Kidney epithelial cell (primary cell): ENCODE measurements at regions not wholly inside any gene's neighbourhood (a gene's known extent, or its start where the extent isn't known, plus 50 kb on each side); places are given as distances from the start of the nearest gene placed in this dataset.

Source experiments
- DNase-seq: peaks from one replicate; pipeline ENCODE4 v3.0.0-alpha.2; 2010; ENCODE audit warnings: low read depth
- H3K27me3 ChIP-seq: 2 replicates; pipeline ENCODE4 v1.6.0; 2011; ENCODE audit warnings: low read length; ENCODE audit not compliant: control insufficient read depth, insufficient read depth
- H3K36me3 ChIP-seq: 2 replicates; pipeline ENCODE4 v1.5.1; 2011; ENCODE audit warnings: low read length; ENCODE audit not compliant: control insufficient read depth, insufficient read depth
- H3K4me3 ChIP-seq: 2 replicates; pipeline ENCODE4 v1.5.1; 2011; ENCODE audit warnings: low read depth, mild to moderate bottlenecking, control low read depth, low read length
- CTCF ChIP-seq: IDR thresholded peaks from 2 replicates; pipeline ENCODE4 v1.5.1; 2011; ENCODE audit warnings: mild to moderate bottlenecking, moderate library complexity, low read length, control low read depth, inconsistent platforms; ENCODE audit not compliant: insufficient read depth, poor library complexity, severe bottlenecking

GRCh38 chr9:129339539-129340157 is 161.6 kb upstream of the IER5L start:
- no peak overlapping the region for H3K4me3 ChIP-seq
- DNase-seq = no peak
- TF ChIP-seq CTCF = no peak
- no peaks in the 10 kb centered on the region for H3K36me3 ChIP-seq
- H3K27me3 ChIP-seq = no peaks in the 10 kb centered on the region

DNA sequence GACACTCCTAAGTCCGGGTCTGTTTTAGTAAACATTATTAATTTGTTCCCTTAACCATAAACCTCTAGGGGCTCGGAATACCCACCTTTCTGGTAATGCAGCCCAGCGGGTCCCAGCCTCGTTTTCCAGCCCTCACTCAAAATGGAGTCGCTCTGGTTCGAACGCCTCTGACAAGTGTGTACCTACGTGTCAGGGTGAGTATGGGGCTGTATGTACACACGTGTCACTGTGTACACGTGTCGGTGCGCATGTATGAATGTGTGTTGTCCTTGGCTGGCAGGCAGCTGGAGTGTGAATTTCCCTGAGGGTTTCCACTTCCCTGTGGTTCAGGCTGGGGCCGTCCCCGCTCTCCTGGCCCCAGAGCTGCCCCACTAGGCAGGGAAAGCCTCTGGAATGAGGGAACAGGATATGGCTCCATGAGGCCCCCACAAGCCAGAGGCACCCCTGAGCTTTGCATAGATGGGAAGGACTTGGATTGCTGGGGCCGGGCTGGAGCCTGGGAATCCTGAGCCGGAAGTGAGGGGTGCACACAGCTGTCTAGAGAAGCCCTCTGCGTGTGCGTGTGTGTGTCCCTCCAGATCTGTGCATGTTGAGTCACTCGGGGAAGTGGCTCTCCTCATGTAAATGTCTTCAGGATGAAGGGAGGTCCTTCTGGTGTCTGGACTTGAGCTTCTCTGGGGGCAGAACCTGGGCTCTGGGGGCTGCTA is 160.8 kb upstream of the IER5L start:
- Histone ChIP-seq H3K36me3 (no peaks in the 10 kb centered on the region), H3K27me3 (no peaks in the 10 kb centered on the region), H3K4me3 (no peak overlapping the region)
- TF ChIP-seq CTCF = no peak
- no peak for DNase-seq

GRCh38 chr9:129337336-129338140 is 159.5 kb upstream of the IER5L start:
- H3K4me3 ChIP-seq = no peak overlapping the region
- TF ChIP-seq CTCF = no peak
- no peaks in the 10 kb centered on the region for H3K27me3 ChIP-seq

GRCh38 chr9:129336601-129337331 is 158.7 kb upstream of the IER5L start:
- TF ChIP-seq CTCF = no peak
- Histone ChIP-seq H3K36me3 (no peaks in the 10 kb centered on the region), H3K27me3 (no peaks in the 10 kb centered on the region), H3K4me3 (no peak overlapping the region)
- no peak for DNase-seq

More at GRCh38 chr9:129337336-129338140, 159.5 kb upstream of the IER5L start:
- DNase-seq = no peak
- no peaks in the 10 kb centered on the region for H3K36me3 ChIP-seq

DNA sequence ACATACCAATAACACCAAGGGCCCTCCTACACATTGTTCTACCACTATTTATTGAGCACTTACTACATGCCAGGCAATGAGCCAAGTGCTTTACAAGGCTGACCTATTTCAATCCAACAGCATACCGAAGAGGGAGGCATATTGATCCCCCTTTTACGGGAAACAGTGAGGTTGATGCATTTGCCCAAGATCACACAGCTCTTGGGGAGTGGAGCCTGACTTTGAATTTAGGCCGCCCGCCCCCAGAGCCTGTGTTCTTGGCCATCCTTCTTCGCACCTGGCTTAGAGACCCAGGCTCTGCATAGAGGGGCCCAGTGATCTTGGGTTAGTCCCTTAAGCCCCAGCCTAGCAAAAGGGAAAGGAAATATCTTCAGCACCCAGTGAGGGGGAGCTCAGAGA is 158.1 kb upstream of the IER5L start:
- no peak for TF ChIP-seq CTCF
- H3K4me3 ChIP-seq = no peak overlapping the region

More for the DNA sequence above, 158.1 kb upstream of the IER5L start:
- DNase-seq = no peak
- Histone ChIP-seq H3K36me3 (no peaks in the 10 kb centered on the region), H3K27me3 (no peaks in the 10 kb centered on the region)
